Chondrocyte (in vitro differentiated cells): ENCODE measurements at regions not wholly inside any gene's neighbourhood (a gene's known extent, or its start where the extent isn't known, plus 50 kb on each side); places are given as distances from the start of the nearest gene placed in this dataset.

ENCODE experiments used
- DNase-seq: peaks from one replicate; pipeline ENCODE4 v3.0.0; 2021; ENCODE audit warnings: mixed read lengths, low spot score
- H3K27ac Mint-ChIP-seq: one replicate; pipeline ENCODE4 v1.8.0; 2021; ENCODE audit warnings: mild to moderate bottlenecking, moderate library complexity, mixed read lengths; ENCODE audit not compliant: unreplicated experiment
- H3K27me3 Mint-ChIP-seq: 2 replicates; pipeline ENCODE4 v1.8.0; 2021; ENCODE audit warnings: low read depth, mixed read lengths
- H3K36me3 Mint-ChIP-seq: 2 replicates; pipeline ENCODE4 v1.8.0; 2021; ENCODE audit warnings: low read depth, mixed read lengths
- H3K4me1 Mint-ChIP-seq: 2 replicates; pipeline ENCODE4 v1.8.0; 2021; ENCODE audit warnings: low read depth, mild to moderate bottlenecking, mixed read lengths
- H3K4me3 Mint-ChIP-seq: one replicate; pipeline ENCODE4 v1.8.0; 2021; ENCODE audit warnings: mild to moderate bottlenecking, moderate library complexity, mixed read lengths; ENCODE audit not compliant: unreplicated experiment
- H3K9me3 Mint-ChIP-seq: 2 replicates; pipeline ENCODE4 v1.8.0; 2021; ENCODE audit warnings: low read depth, mixed read lengths
- TF ChIP-seq, protein P1 (sequence below): fragments of 200-600 bp; sonication (generic); IDR thresholded peaks from 2 replicates; pipeline ENCODE4 v1.5.0; 2021; ENCODE audit warnings: antibody characterized with exemption, mild to moderate bottlenecking, moderate library complexity

GRCh38 chr5:104757915-104758314 lies 1195.3 kb upstream of the NUDT12 start:
- Mint-ChIP-seq H3K27ac (no peak overlapping the region), H3K4me1 (no peaks in the 10 kb centered on the region), H3K36me3 (no peaks in the 10 kb centered on the region), H3K4me3 (no peak overlapping the region), H3K27me3 (no peaks in the 10 kb centered on the region), H3K9me3 (peaks cover 14% of the 10 kb centered on the region)
- DNase-seq, result no peak
- TF ChIP-seq, protein P1, sequence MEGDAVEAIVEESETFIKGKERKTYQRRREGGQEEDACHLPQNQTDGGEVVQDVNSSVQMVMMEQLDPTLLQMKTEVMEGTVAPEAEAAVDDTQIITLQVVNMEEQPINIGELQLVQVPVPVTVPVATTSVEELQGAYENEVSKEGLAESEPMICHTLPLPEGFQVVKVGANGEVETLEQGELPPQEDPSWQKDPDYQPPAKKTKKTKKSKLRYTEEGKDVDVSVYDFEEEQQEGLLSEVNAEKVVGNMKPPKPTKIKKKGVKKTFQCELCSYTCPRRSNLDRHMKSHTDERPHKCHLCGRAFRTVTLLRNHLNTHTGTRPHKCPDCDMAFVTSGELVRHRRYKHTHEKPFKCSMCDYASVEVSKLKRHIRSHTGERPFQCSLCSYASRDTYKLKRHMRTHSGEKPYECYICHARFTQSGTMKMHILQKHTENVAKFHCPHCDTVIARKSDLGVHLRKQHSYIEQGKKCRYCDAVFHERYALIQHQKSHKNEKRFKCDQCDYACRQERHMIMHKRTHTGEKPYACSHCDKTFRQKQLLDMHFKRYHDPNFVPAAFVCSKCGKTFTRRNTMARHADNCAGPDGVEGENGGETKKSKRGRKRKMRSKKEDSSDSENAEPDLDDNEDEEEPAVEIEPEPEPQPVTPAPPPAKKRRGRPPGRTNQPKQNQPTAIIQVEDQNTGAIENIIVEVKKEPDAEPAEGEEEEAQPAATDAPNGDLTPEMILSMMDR, result no peak

GRCh38 chr5:104755806-104756205 lies 1193.2 kb upstream of the NUDT12 start:
- Mint-ChIP-seq H3K9me3 (peaks cover 11% of the 10 kb centered on the region), H3K27me3 (no peaks in the 10 kb centered on the region), H3K4me1 (peaks cover 10% of the 10 kb centered on the region), H3K36me3 (no peaks in the 10 kb centered on the region), H3K27ac (no peak overlapping the region), H3K4me3 (no peak overlapping the region)
- TF ChIP-seq, protein P1, result no peak
- no peak for DNase-seq

DNA sequence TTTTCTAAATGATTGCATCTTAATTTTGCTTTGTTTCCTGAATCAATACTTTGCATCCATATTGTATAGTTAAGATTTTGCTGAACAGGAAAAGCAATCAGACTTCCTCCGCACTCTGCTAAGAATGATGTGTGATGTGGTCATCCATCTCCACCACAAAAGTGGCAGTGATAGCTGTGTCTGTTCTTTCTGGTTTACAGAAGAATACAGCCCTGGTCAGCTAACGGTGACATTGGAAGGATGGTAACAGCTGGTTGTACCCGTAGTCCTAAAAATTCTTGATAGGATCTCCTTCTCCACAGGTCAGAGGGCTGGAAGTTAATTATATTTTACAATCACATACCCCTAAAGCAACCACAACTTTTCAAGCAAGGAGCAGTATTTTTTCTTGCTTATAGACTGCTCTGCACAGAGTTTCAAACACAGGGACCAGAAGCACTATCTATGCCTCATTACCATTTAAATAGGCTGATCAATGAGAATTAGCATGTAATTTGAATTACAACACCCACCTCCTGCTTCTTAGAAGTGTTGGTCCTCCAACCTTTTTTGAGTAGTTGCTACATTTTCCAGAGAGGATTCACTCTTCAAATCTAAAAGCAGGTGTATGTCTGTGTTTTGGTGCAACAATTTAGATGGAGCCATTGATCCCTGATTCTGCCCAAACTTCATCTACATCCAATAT lies 1191.9 kb upstream of the NUDT12 start:
- DNase-seq, result no peak
- no peak overlapping the region for H3K27ac Mint-ChIP-seq
- H3K27me3 Mint-ChIP-seq, result no peaks in the 10 kb centered on the region
- peaks cover 10% of the 10 kb centered on the region for H3K4me1 Mint-ChIP-seq
- H3K4me3 Mint-ChIP-seq, result no peak overlapping the region
- TF ChIP-seq, protein P1, result no peak
- H3K36me3 Mint-ChIP-seq, result no peaks in the 10 kb centered on the region
- H3K9me3 Mint-ChIP-seq, result peaks cover 3% of the 10 kb centered on the region

- TF ChIP-seq, protein P1, result no peak
- H3K27me3 Mint-ChIP-seq, result no peaks in the 10 kb centered on the region
- peaks cover 10% of the 10 kb centered on the region for H3K4me1 Mint-ChIP-seq
- no peak overlapping the region for H3K27ac Mint-ChIP-seq
- peaks cover 2% of the 10 kb centered on the region for H3K36me3 Mint-ChIP-seq
- DNase-seq, result no peak
- no peak overlapping the region for H3K4me3 Mint-ChIP-seq
- H3K9me3 Mint-ChIP-seq, result peaks cover 10% of the 10 kb centered on the region
Measured at GRCh38 chr5:104751969-104752368, 1189.4 kb upstream of the NUDT12 start.

DNA sequence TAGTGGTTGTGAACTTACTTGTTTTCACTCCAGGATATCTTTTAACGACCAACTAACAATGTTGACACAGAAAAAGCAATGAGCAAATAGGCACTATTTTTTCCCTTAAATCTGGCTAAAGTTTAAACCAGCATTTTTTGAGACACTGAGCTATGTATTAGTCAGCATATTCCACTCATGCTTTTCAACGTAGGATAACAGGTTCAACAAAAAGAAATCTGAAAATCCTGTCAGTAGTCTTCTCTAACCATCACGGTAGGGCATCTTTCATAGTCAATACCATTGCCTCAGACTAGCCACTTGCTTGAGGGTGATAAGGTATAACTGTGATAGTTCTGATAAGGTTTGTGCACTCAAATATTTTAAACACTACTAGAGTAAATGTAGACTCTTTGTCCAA lies 1177.3 kb upstream of the NUDT12 start:
- no peaks in the 10 kb centered on the region for H3K36me3 Mint-ChIP-seq
- H3K27me3 Mint-ChIP-seq, result no peaks in the 10 kb centered on the region
- peaks cover 21% of the 10 kb centered on the region for H3K9me3 Mint-ChIP-seq
- H3K4me3 Mint-ChIP-seq, result no peak overlapping the region
- no peak for DNase-seq
- no peaks in the 10 kb centered on the region for H3K4me1 Mint-ChIP-seq
- TF ChIP-seq, protein P1, result no peak
- H3K27ac Mint-ChIP-seq, result no peak overlapping the region
